Testis (tissue), 2 donors: ENCODE measurements at regions not wholly inside any gene's neighbourhood (a gene's known extent, or its start where the extent isn't known, plus 50 kb on each side); places are given as distances from the start of the nearest gene placed in this dataset.

Experiments used
- POLR2A ChIP-seq: fragments of 450-650 bp; IDR thresholded peaks from one replicate; pipeline ENCODE4 v1.6.1; 2017; ENCODE audit warnings: antibody characterized with exemption, mild to moderate bottlenecking, moderate library complexity
- TF ChIP-seq, protein P1 (sequence below), 3 experiments: fragments of 450-650 bp in 2 of 3; fragments of 200-600 bp in 1 of 3; sonication (generic) in 1 of 3; IDR thresholded peaks; one replicate each; pipeline ENCODE4 v1.5.1; 2016 to 2019; ENCODE audit warnings: antibody characterized with exemption in 3 of 3, mild to moderate bottlenecking in 2 of 3, moderate library complexity in 1 of 3

DNA sequence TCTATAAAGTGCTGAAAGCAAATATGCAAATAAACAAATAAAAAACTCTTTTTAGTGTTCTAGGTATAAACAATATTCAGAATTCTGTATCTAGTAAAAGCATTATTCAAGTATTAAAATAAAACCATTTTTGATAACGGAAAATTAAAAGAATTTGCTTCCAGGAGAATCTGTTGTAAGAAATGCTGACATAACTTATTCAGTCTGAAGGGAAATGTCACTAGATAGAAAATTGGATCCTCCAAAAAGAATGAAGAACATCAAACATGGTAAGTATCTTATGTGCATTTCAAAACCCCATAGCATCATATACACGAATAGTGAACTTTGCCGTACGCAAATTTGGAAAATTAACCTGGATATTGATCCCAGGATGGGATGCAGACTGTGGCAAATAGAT is 506.7 kb downstream of the GLRX3 start:
- TF ChIP-seq, protein P1, sequence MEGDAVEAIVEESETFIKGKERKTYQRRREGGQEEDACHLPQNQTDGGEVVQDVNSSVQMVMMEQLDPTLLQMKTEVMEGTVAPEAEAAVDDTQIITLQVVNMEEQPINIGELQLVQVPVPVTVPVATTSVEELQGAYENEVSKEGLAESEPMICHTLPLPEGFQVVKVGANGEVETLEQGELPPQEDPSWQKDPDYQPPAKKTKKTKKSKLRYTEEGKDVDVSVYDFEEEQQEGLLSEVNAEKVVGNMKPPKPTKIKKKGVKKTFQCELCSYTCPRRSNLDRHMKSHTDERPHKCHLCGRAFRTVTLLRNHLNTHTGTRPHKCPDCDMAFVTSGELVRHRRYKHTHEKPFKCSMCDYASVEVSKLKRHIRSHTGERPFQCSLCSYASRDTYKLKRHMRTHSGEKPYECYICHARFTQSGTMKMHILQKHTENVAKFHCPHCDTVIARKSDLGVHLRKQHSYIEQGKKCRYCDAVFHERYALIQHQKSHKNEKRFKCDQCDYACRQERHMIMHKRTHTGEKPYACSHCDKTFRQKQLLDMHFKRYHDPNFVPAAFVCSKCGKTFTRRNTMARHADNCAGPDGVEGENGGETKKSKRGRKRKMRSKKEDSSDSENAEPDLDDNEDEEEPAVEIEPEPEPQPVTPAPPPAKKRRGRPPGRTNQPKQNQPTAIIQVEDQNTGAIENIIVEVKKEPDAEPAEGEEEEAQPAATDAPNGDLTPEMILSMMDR (IDR thresholded peaks at IDR 0.05), result no peak
- no peak for TF ChIP-seq POLR2A
